HG03439 (cell line): ENCODE measurements at regions not wholly inside any gene's neighbourhood (a gene's known extent, or its start where the extent isn't known, plus 50 kb on each side); places are given as distances from the start of the nearest gene placed in this dataset.
"Not testable (repeated sequence)": the region's sequence is repeated elsewhere in the genome, so short reads cannot be mapped to it uniquely, and the experiment has no call there.

Experiments
- ATAC-seq: cut with Tn5 transposase; IDR thresholded peaks from one replicate; pipeline ENCODE4 v1.9.1; 2021; ENCODE audit warnings: mild to moderate bottlenecking, moderate library complexity; ENCODE audit not compliant: unreplicated experiment

GRCh38 chr7:118878336-118878735 is 653.8 kb downstream of the ANKRD7 start:
- no peak for ATAC-seq

GRCh38 chr7:118898284-118898683 is 673.8 kb downstream of the ANKRD7 start:
- no peak for ATAC-seq

DNA sequence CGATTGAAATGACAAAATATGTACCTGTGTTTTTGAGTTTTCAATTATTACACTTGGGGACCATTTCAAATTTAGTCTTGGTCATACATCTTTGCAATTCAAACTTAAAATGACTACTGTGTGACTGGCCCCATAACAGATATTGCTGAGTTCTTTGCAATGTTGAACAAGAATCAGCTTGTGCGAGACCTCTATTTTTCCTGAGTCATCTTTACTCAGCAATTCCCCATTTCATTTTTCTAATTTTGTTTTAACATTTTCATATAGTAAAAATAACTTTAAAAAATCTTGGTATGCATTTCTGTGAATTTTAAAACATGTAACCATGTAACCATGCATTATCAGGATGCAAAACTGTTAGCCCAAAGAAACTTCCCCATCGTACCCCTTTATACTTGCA is 678.1 kb downstream of the ANKRD7 start:
- ATAC-seq, result no peak

DNA sequence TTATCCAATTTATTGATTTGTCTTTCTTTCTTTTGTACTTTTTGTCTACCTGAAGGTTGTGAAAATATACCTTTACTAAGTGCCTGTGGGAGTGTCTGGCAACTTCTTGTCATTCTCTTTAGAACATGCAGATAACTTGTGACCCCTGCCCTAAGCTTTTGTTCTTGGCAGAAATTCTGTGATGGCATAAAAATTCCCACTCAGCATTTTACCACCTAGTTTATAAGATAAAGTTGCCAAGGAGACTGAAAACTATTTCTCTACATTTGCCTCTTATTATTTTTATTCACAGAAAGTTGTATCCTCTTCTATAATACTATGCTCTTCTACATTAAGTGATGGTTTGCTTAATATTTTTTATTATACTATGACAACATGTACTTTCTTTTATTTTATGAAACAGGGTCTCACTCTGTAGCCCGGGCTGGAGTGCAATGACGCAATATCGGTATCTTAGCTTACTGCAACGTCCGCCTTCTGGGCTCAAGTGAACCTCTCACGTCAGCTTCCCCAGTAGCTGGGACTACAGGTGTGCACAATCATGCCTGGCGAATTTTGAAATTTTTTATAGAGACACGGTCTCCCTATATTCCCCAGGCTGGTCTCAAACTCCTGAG is 683.5 kb downstream of the ANKRD7 start:
- no peak for ATAC-seq

- not testable (repeated sequence) for ATAC-seq
These were observed 691.6 kb downstream of the ANKRD7 start for GRCh38 chr7:118916120-118916519.

DNA sequence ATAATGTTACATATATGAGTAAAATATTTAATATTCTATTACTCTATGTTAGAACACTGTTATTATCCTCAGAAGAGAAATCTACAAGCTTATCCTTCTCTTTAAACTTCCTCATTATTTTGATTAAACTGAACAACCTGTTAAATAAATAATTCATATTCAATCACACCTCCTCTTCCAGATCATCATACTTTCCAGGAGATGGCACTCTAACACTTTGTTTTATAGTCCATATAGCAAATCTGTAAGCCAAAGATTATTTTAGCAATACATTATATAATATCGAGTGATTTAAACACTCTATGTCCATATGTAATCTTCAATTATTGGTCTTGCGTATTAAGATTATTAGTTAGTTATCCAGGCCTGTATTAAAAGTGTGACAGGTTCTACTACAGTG is 694.1 kb downstream of the ANKRD7 start:
- ATAC-seq, result no peak

GRCh38 chr7:118938845-118939244 is 714.3 kb downstream of the ANKRD7 start:
- ATAC-seq, result no peak

- ATAC-seq, result no peak
These were observed 719.8 kb downstream of the ANKRD7 start for GRCh38 chr7:118944271-118944670.

- no peak for ATAC-seq
These were observed 721.6 kb downstream of the ANKRD7 start for GRCh38 chr7:118945911-118946682.

DNA sequence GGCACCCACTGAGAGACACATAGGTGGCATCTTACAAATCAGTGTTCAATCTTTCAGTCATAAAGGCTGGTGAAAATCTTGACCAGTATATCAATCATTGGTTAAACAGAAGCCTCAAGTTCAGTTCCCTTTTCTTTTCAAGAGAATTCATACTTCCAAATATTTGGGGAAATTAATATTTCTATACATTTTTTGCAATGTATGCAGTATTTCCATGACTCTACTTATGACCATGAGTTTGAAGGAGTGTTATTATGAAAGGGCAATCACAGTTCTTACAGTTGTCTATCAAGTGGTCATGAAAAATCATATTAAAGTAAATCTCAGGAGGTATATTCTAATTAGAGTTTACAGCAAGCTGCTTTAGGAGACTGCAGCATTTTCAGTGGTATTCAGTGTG is 724.0 kb downstream of the ANKRD7 start:
- ATAC-seq, result no peak

DNA sequence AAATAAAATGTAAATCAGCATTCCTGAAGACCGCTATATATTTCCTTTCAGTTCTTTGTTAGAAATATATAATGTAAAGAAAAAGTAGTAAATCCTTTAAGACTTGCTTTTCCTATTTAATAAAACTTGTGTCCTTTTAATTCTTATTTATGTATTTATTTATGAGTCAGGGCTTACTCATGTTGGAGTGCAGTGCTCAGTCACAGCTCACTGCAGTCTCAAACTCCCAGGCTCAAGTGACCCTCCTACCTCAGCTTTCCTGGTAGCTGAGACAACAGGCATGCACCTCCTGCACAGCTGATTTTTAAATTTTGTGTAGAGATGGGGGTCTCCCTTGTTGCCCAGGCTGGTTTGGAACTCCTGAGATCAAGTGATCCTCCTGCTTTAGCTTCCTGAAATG is 724.5 kb downstream of the ANKRD7 start:
- ATAC-seq, result no peak

GRCh38 chr7:118956285-118956684 is 731.8 kb downstream of the ANKRD7 start:
- ATAC-seq, result not testable (repeated sequence)

DNA sequence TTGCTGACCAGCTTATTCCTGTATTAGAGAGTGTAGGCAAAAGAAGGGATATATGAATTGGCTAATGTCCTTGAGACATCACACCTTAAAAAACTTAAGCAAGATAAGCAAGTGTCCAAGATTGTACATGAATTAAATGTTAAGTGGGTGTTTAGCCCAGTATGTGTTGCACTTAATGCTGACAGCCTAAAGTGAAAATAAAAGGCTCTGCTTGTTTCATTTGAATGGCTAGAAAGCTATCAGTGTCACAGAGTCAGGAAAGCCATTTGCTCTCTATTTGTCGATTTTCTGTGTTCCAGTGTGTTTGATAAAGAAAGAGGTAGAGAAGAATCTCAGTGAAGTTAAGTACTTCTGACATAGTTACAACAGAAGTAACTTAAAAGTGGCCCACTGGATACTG is 744.9 kb downstream of the ANKRD7 start:
- no peak for ATAC-seq

DNA sequence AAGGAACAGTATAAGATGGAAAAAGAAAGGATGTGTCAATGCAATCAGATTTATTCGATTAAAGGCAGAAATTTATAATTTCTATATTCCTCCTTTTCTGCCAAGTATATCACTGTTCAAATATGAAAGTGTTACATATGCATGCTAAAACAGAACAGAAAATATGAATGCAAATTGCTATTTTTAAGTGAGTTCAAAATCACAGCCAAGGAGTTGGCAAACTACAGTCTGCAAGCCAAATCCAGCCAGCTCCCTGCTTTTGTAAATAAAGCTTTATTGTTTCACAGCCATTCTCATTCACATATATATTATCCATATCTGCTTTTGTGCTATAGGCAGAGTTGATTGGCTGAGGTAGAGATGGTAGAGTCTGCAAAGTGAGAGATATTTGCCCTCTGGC is 747.2 kb downstream of the ANKRD7 start:
- no peak for ATAC-seq

- no peak for ATAC-seq
These were observed 750.3 kb downstream of the ANKRD7 start for GRCh38 chr7:118974836-118975235.

DNA sequence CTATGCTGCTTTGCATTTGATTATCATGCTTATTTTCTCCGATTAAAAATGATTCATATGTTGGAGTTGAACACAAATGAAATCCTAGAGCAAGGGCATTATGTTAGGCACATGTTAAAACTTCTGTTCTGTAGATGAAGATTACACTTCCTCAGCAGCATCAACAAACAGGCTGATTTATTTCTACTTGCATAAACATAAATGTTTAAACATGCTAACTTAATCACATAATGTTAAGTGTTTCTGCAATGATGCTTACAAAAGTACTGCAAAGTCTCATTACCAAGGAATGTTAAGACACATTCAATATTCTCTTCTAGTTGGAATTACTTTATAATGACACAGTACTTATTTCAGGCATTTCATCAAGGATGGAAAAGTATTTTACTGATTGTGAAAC is 770.8 kb downstream of the ANKRD7 start:
- no peak for ATAC-seq

- no peak for ATAC-seq
These were observed 782.7 kb downstream of the ANKRD7 start for GRCh38 chr7:119007236-119007635.

DNA sequence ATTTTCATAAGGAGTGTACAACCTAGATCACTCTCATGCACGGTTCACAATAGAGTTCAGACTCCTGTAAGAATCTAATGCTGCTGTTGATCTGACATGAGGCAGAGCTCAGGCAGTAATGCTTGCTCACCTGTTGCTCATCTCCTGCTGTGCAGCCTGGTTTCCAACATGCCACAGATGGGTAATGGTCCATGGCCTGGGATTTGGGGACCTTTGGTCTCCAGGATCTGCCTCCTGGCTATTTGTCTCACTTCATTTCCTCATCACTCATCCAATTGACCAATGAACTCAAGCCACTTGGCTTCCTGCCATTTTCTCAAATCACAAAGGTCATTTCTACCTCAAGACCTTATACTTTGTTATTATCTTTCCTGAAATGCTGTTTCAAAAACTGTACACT is 786.1 kb downstream of the ANKRD7 start:
- ATAC-seq, result no peak

DNA sequence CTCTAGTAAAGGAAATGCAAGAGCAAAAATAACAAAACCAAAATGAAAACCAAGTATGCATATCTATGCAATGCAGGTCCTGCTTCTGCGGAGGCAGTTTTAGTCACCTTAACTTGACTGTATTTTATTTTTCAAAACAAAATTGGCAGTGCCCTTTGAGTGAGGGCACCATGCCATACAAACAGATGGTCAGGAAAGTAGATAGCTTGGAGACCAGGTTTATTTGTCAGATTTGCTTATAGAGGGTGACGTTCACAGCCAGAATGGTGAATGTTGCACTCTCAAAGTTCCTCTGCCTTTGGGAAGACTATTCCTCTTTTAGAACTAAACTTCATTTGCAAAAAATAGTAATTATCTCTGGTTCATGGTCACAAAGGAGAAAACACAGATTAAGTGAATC is 801.9 kb downstream of the ANKRD7 start:
- no peak for ATAC-seq

GRCh38 chr7:119028736-119029135 is 804.2 kb downstream of the ANKRD7 start:
- no peak for ATAC-seq

- ATAC-seq, result not testable (repeated sequence)
These were observed 807.6 kb downstream of the ANKRD7 start for GRCh38 chr7:119032136-119032535.

- no peak for ATAC-seq
These were observed 809.1 kb downstream of the ANKRD7 start for GRCh38 chr7:119033641-119034040.

GRCh38 chr7:119037941-119038340 is 813.4 kb downstream of the ANKRD7 start:
- no peak for ATAC-seq
